Panc1 (cell line): ENCODE measurements at regions not wholly inside any gene's neighbourhood (a gene's known extent, or its start where the extent isn't known, plus 50 kb on each side); places are given as distances from the start of the nearest gene placed in this dataset.

Source experiments
- ATAC-seq: fragments of 200-7000 bp; cut with Tn5 transposase; 2 replicates; pipeline ENCODE4 v1.9.1; 2020; ENCODE audit warnings: mild to moderate bottlenecking, moderate library complexity
- BruUV-seq: library from RNA; stranded (reverse); fragments of 400-500 nt; replicated peaks from 2 replicates; lab custom pipeline; 2021; lab: Mats Ljungman, UMichigan
- CTCF ChIA-PET: fragments of 300-600 bp; sonication (Branson Sonifier 250); formaldehyde crosslinking; loops from one replicate; lab custom pipeline; 2022; ENCODE audit warnings: antibody characterized with exemption; lab: Charles Lee
- POLR2A ChIA-PET: fragments of 300-600 bp; sonication (Branson Sonifier 250); formaldehyde crosslinking; loops from one replicate; lab custom pipeline; 2022; ENCODE audit warnings: antibody characterized with exemption; lab: Charles Lee
- DNase-seq: peaks from one replicate; pipeline ENCODE4 v3.0.0-alpha.2; 2010; ENCODE audit warnings: low read depth, low spot score
- H3K27ac ChIP-seq: 2 replicates; pipeline ENCODE4 v1.5.1; 2011; ENCODE audit warnings: mild to moderate bottlenecking, low read length, inconsistent platforms
- H3K27me3 ChIP-seq: fragments of 200-500 bp; sonication (Bioruptor generic); 2 replicates; pipeline ENCODE4 v1.6.0; 2014; ENCODE audit warnings: low read length, inconsistent platforms; ENCODE audit not compliant: control insufficient read depth, insufficient read depth
- H3K36me3 ChIP-seq: fragments of 200-500 bp; sonication (Bioruptor generic); 2 replicates; pipeline ENCODE4 v1.5.1; 2014; ENCODE audit warnings: inconsistent platforms, mild to moderate bottlenecking, low read length, moderate library complexity; ENCODE audit not compliant: control insufficient read depth, insufficient read depth
- H3K4me1 ChIP-seq: 2 replicates; pipeline ENCODE4 v1.5.1; 2011; ENCODE audit warnings: inconsistent platforms, mild to moderate bottlenecking, low read length, moderate library complexity; ENCODE audit not compliant: control insufficient read depth, insufficient read depth
- H3K4me3 ChIP-seq, 2 experiments: 2 replicates each; pipeline ENCODE4 v1.5.1; 2011 to 2012; ENCODE audit warnings: low read depth in 2 of 2, low read length in 2 of 2, mild to moderate bottlenecking in 2 of 2, inconsistent platforms in 1 of 2, moderate library complexity in 1 of 2
- H3K9me3 ChIP-seq: fragments of 200-500 bp; sonication (Bioruptor generic); 2 replicates; pipeline ENCODE4 v1.5.1; 2014; ENCODE audit warnings: low read depth, mild to moderate bottlenecking, inconsistent platforms, low read length, moderate library complexity; ENCODE audit not compliant: control insufficient read depth, insufficient read depth
- CTCF ChIP-seq: fragments of 450-650 bp; IDR thresholded peaks from 2 replicates; pipeline ENCODE4 v1.5.1; 2017; ENCODE audit warnings: mild to moderate bottlenecking
- POLR2AphosphoS5 ChIP-seq: IDR thresholded peaks from 2 replicates; pipeline ENCODE4 v1.6.1; 2012; ENCODE audit warnings: mild to moderate bottlenecking, low read depth, low read length, moderate library complexity
- REST ChIP-seq, 2 experiments: IDR thresholded peaks; 2 replicates each; pipeline ENCODE4 v1.6.1; 2011 to 2012; ENCODE audit warnings: low read depth in 2 of 2, control low read depth in 1 of 2, low read length in 1 of 2, mild to moderate bottlenecking in 1 of 2, moderate library complexity in 1 of 2; ENCODE audit not compliant: insufficient read depth in 1 of 2
- SIN3A ChIP-seq: IDR thresholded peaks from 2 replicates; pipeline ENCODE4 v1.6.1; 2012; ENCODE audit warnings: low read depth, mild to moderate bottlenecking, low read length, moderate library complexity, borderline replicate concordance; ENCODE audit not compliant: insufficient read depth
- TCF7L2 ChIP-seq: IDR thresholded peaks from 2 replicates; pipeline ENCODE4 v1.6.1; 2011; ENCODE audit warnings: mild to moderate bottlenecking, low read depth, low read length, inconsistent platforms
- in situ Hi-C: cut with HindIII; loops from 2 replicates; pipeline ENCODE4 v1.10.0; 2016; ENCODE audit warnings: low sequenced_read_pairs, low pct_unique_long_range_greater_than_20kb
- intact Hi-C: fragments of 100-400 bp; cut with micrococcal nuclease; formaldehyde crosslinking; loops from one replicate; pipeline ENCODE4 v1.10.0; 2022; ENCODE audit not compliant: unreplicated experiment

DNA sequence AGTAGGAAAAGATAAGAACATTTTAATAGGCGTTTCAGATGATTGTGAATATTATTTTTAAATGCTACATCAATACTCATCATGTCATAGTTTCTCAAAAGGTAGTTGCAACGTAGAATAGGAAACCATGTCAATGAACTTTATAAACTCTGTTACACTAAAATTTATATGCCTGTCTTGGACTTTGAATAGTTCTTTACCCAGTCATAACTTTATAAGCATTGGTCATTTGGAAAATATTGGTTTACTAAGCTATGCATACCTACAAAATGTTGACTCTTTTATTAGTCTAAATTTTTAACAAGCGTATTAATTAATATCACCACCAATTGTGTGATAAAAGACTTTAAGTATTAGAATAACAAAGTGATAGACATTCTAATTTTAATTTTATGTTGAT lies 293.5 kb downstream of the CGGBP1 start:
- BruUV-seq: no TSS peak
- H3K9me3 ChIP-seq: no peaks in the 10 kb centered on the region
- ChIA-PET POLR2A (no interaction called here), CTCF (no interaction called here)
- no peaks in the 10 kb centered on the region for H3K27me3 ChIP-seq
- H3K4me3 ChIP-seq: no peak overlapping the region
- H3K27ac ChIP-seq: no peak overlapping the region
- TF ChIP-seq POLR2AphosphoS5 (no peak), SIN3A (no peak), CTCF (no peak), REST (IDR thresholded peaks at IDR 0.05; ENCODE audit: insufficient read depth in 1 of 2, low read depth in 2 of 2, low read length in 1 of 2) (no peak), TCF7L2 (no peak)
- in situ Hi-C loops: no loop called here
- intact Hi-C loops: no loop called here
- ATAC-seq (no peak), DNase-seq (no peak)
- no peaks in the 10 kb centered on the region for H3K36me3 ChIP-seq
- no peaks in the 10 kb centered on the region for H3K4me1 ChIP-seq

DNA sequence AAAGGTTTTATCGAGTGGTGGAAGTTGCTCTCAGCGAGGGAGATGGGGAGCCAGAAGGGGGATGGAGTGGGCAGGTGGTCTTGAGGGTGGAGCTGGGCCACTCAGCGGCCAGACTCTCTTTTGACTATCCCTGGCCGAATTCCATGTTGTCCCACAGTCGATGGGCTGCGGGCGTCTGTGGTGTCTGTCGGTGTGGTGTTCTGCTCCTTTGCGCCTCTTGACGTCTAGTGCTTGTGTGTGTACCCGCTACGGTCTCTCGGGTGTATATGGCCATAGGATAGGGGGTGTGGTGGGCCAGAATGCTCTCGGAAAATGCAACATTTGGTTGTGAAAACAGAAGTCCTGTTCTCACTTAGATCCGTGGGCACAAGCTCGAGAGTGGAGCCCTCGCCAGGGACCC lies 297.0 kb downstream of the CGGBP1 start:
- Histone ChIP-seq H3K4me3 (no peak overlapping the region), H3K27ac (no peak overlapping the region), H3K36me3 (no peaks in the 10 kb centered on the region), H3K4me1 (no peaks in the 10 kb centered on the region), H3K27me3 (no peaks in the 10 kb centered on the region), H3K9me3 (no peaks in the 10 kb centered on the region)
- intact Hi-C loops: no loop called here
- POLR2A ChIA-PET: no interaction called here
- TF ChIP-seq REST (IDR thresholded peaks at IDR 0.05; ENCODE audit: insufficient read depth in 1 of 2, low read depth in 2 of 2, low read length in 1 of 2) (no peak), SIN3A (no peak), TCF7L2 (no peak), POLR2AphosphoS5 (no peak)
- no peak for DNase-seq
- no TSS peak for BruUV-seq
- ATAC-seq: no peak
- in situ Hi-C loops: no loop called here
- CTCF ChIA-PET: no interaction called here
